ENCODE measurements at regions not wholly inside any gene's neighbourhood (a gene's known extent, or its start where the extent isn't known, plus 50 kb on each side); places are given as distances from the start of the nearest gene placed in this dataset.

DNA sequence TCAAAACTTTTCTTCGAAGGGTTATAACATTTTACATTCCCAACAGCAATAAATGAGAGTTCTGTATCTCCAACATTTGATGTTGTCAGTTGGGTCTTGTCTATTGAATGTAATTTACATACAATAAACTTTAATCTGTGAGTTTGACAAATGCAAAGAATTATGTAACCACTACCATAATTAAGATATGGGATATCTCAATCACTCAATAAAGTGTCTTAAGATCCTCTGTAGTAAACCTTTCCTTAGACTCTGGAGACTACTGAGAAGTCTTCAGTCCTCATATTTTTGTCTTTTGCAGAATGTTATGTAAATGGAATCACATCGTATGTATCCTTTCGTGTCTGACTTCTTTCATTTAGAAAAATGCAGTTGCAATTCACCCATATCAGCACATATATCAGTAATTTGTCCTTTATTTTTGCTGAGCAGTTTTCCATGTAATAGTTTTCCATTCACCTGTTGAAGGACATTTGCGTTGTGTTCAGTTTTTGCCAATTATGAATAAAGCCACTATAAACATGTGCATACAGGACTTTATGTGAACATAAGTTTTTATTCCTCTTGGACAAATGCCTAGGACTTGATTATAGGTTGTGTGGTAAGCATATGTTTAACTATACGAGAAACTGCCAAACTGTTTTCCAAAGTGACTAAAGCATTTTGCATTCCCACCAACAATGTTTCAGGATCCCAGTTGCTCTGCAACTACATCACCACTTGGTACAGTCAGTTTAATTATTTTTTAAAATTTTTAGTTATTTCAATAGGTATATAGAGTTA, 784.6 kb upstream of the ZNF608 start:
- H3K23ac ChIP-seq (ENCODE audit: low read length) = no peak overlapping the region
- H4K8ac ChIP-seq (ENCODE audit: low read depth, low read length) = no peak overlapping the region
- no peaks in the 10 kb centered on the region for H3K27me3 ChIP-seq (ENCODE audit: insufficient read depth, low read length)
- no peak overlapping the region for H3K18ac ChIP-seq (ENCODE audit: low read length)
- H3K36me3 ChIP-seq (ENCODE audit: control insufficient read depth in 1 of 2, insufficient read depth in 2 of 2, low read length in 2 of 2) = no peaks in the 10 kb centered on the region
- no peak overlapping the region for H3K14ac ChIP-seq (ENCODE audit: low read length)
- H2BK12ac ChIP-seq (ENCODE audit: low read length) = no peak overlapping the region
- no peak overlapping the region for H3K9ac ChIP-seq (ENCODE audit: low read length)
- H2AK5ac ChIP-seq (ENCODE audit: low read length) = no peak overlapping the region
- H3K4ac ChIP-seq (ENCODE audit: low read depth, low read length) = no peak overlapping the region
- no peaks in the 10 kb centered on the region for H3K79me1 ChIP-seq (ENCODE audit: low read length)
- no peak for DNase-seq
- no peak overlapping the region for H3K27ac ChIP-seq (ENCODE audit: low read depth, low read length)
- no peaks in the 10 kb centered on the region for H3K79me2 ChIP-seq (ENCODE audit: control insufficient read depth, insufficient read depth, low read length, poor library complexity)
- H2BK5ac ChIP-seq (ENCODE audit: low read depth, low read length, poor library complexity) = no peak overlapping the region
- no peaks in the 10 kb centered on the region for H3K4me1 ChIP-seq (ENCODE audit: control insufficient read depth in 1 of 2, insufficient read depth in 2 of 2, low read length in 2 of 2)
- no peak overlapping the region for H3K4me2 ChIP-seq (ENCODE audit: low read length)
- no peak overlapping the region for H2AFZ ChIP-seq (ENCODE audit: insufficient read depth, low read length, poor library complexity)
- no CpG with 5 or more reads among the region's 5 CpGs for WGBS (ENCODE audit: extremely low coverage, insufficient coverage, insufficient read length)
- no peak overlapping the region for H2BK120ac ChIP-seq (ENCODE audit: insufficient read depth, low read length, poor library complexity)
- no peak overlapping the region for H3K4me3 ChIP-seq (ENCODE audit: low read depth, low read length)
- no peak overlapping the region for H4K91ac ChIP-seq (ENCODE audit: low read depth, low read length)
- no peak overlapping the region for H4K12ac ChIP-seq (ENCODE audit: low read depth, low read length)
- H3K9me3 ChIP-seq (ENCODE audit: insufficient read depth, low read depth, low read length) = peaks cover 1% of the 10 kb centered on the region

GRCh38 chr5:125536095-125536494, 789.7 kb upstream of the ZNF608 start:
- Histone ChIP-seq H4K12ac (ENCODE audit: low read depth, low read length) (no peak overlapping the region), H4K8ac (ENCODE audit: low read depth, low read length) (no peak overlapping the region), H3K4me3 (ENCODE audit: low read depth, low read length) (no peak overlapping the region), H2AFZ (ENCODE audit: insufficient read depth, low read length, poor library complexity) (no peak overlapping the region), H4K91ac (ENCODE audit: low read depth, low read length) (no peak overlapping the region), H2BK12ac (ENCODE audit: low read length) (no peak overlapping the region), H3K9me3 (ENCODE audit: insufficient read depth, low read depth, low read length) (peaks cover 1% of the 10 kb centered on the region), H2BK120ac (ENCODE audit: insufficient read depth, low read length, poor library complexity) (no peak overlapping the region), H3K14ac (ENCODE audit: low read length) (no peak overlapping the region), H2AK5ac (ENCODE audit: low read length) (no peak overlapping the region), H3K4me1 (ENCODE audit: control insufficient read depth in 1 of 2, insufficient read depth in 2 of 2, low read length in 2 of 2) (no peaks in the 10 kb centered on the region), H3K9ac (ENCODE audit: low read length) (no peak overlapping the region), H3K4me2 (ENCODE audit: low read length) (no peak overlapping the region), H2BK5ac (ENCODE audit: low read depth, low read length, poor library complexity) (no peak overlapping the region), H3K23ac (ENCODE audit: low read length) (no peak overlapping the region), H3K79me1 (ENCODE audit: low read length) (no peaks in the 10 kb centered on the region), H3K27ac (ENCODE audit: low read depth, low read length) (no peak overlapping the region), H3K36me3 (ENCODE audit: control insufficient read depth in 1 of 2, insufficient read depth in 2 of 2, low read length in 2 of 2) (no peaks in the 10 kb centered on the region), H3K27me3 (ENCODE audit: insufficient read depth, low read length) (no peaks in the 10 kb centered on the region), H3K79me2 (ENCODE audit: control insufficient read depth, insufficient read depth, low read length, poor library complexity) (no peaks in the 10 kb centered on the region), H3K18ac (ENCODE audit: low read length) (no peak overlapping the region), H3K4ac (ENCODE audit: low read depth, low read length) (no peak overlapping the region)
- no peak for DNase-seq

DNA sequence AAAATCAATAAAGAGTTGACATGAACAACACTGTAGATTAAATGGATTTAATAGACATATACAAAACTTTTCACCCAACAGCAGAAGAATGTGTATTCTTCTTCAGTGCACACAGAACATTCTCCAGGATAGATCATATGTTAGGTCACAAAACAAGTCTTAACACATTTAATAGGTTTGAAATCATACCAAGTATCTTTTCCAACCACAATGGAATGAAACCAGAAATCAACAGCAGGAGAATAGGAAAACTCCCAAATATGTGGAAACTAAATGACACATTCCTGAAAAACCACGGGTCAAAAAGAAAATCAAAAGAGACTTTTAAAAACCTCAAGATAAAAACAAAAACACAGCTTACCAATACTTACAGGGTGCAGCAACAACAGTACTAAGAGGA, 790.1 kb upstream of the ZNF608 start:
- Histone ChIP-seq H3K4me2 (ENCODE audit: low read length) (no peak overlapping the region), H2BK5ac (ENCODE audit: low read depth, low read length, poor library complexity) (no peak overlapping the region), H3K4me1 (ENCODE audit: control insufficient read depth in 1 of 2, insufficient read depth in 2 of 2, low read length in 2 of 2) (no peaks in the 10 kb centered on the region), H3K14ac (ENCODE audit: low read length) (no peak overlapping the region), H4K8ac (ENCODE audit: low read depth, low read length) (no peak overlapping the region), H3K79me2 (ENCODE audit: control insufficient read depth, insufficient read depth, low read length, poor library complexity) (no peaks in the 10 kb centered on the region), H3K27ac (ENCODE audit: low read depth, low read length) (no peak overlapping the region), H2BK120ac (ENCODE audit: insufficient read depth, low read length, poor library complexity) (no peak overlapping the region), H3K9ac (ENCODE audit: low read length) (no peak overlapping the region), H3K36me3 (ENCODE audit: control insufficient read depth in 1 of 2, insufficient read depth in 2 of 2, low read length in 2 of 2) (no peaks in the 10 kb centered on the region), H3K79me1 (ENCODE audit: low read length) (no peaks in the 10 kb centered on the region), H3K4me3 (ENCODE audit: low read depth, low read length) (no peak overlapping the region), H2AK5ac (ENCODE audit: low read length) (no peak overlapping the region), H2AFZ (ENCODE audit: insufficient read depth, low read length, poor library complexity) (no peak overlapping the region), H2BK12ac (ENCODE audit: low read length) (no peak overlapping the region), H3K27me3 (ENCODE audit: insufficient read depth, low read length) (no peaks in the 10 kb centered on the region), H4K12ac (ENCODE audit: low read depth, low read length) (no peak overlapping the region), H3K23ac (ENCODE audit: low read length) (no peak overlapping the region), H3K4ac (ENCODE audit: low read depth, low read length) (no peak overlapping the region), H3K18ac (ENCODE audit: low read length) (no peak overlapping the region), H3K9me3 (ENCODE audit: insufficient read depth, low read depth, low read length) (peaks cover 1% of the 10 kb centered on the region), H4K91ac (ENCODE audit: low read depth, low read length) (no peak overlapping the region)
- no CpG with 5 or more reads among the region's 1 CpG for WGBS (ENCODE audit: extremely low coverage, insufficient coverage, insufficient read length)
- DNase-seq = no peak

DNA sequence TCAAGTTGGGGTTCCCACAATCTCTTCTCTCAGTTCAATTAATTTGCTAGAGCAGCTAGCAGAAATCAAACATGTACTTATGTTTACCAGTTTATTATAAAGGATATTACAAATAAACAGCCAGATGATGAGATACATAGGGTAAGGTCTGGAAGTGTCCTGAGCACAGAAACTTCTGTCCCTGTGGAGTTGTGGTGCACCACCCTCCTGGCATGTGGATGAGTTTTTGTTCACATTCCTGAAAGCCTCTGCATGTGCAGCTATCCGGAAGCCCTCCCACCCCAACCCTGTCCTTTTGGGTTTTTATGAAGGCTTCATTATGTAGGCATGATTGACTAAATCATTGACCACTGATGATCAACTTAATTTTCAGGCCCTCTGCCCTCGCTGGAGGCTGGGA, 791.2 kb upstream of the ZNF608 start:
- Histone ChIP-seq H3K4ac (ENCODE audit: low read depth, low read length) (no peak overlapping the region), H3K4me1 (ENCODE audit: control insufficient read depth in 1 of 2, insufficient read depth in 2 of 2, low read length in 2 of 2) (no peaks in the 10 kb centered on the region), H2BK12ac (ENCODE audit: low read length) (no peak overlapping the region), H2AFZ (ENCODE audit: insufficient read depth, low read length, poor library complexity) (no peak overlapping the region), H3K79me2 (ENCODE audit: control insufficient read depth, insufficient read depth, low read length, poor library complexity) (no peaks in the 10 kb centered on the region), H4K12ac (ENCODE audit: low read depth, low read length) (no peak overlapping the region), H3K23ac (ENCODE audit: low read length) (no peak overlapping the region), H3K4me2 (ENCODE audit: low read length) (no peak overlapping the region), H3K79me1 (ENCODE audit: low read length) (no peaks in the 10 kb centered on the region), H4K8ac (ENCODE audit: low read depth, low read length) (no peak overlapping the region), H3K36me3 (ENCODE audit: control insufficient read depth in 1 of 2, insufficient read depth in 2 of 2, low read length in 2 of 2) (no peaks in the 10 kb centered on the region), H3K14ac (ENCODE audit: low read length) (no peak overlapping the region), H3K9me3 (ENCODE audit: insufficient read depth, low read depth, low read length) (peaks cover 1% of the 10 kb centered on the region), H3K27ac (ENCODE audit: low read depth, low read length) (no peak overlapping the region), H3K18ac (ENCODE audit: low read length) (no peak overlapping the region), H3K27me3 (ENCODE audit: insufficient read depth, low read length) (no peaks in the 10 kb centered on the region), H2BK120ac (ENCODE audit: insufficient read depth, low read length, poor library complexity) (no peak overlapping the region), H3K9ac (ENCODE audit: low read length) (no peak overlapping the region), H2BK5ac (ENCODE audit: low read depth, low read length, poor library complexity) (no peak overlapping the region), H2AK5ac (ENCODE audit: low read length) (no peak overlapping the region), H3K4me3 (ENCODE audit: low read depth, low read length) (no peak overlapping the region), H4K91ac (ENCODE audit: low read depth, low read length) (no peak overlapping the region)
- WGBS (ENCODE audit: extremely low coverage, insufficient coverage, insufficient read length) = no CpG with 5 or more reads among the region's 2 CpGs
- no peak for DNase-seq
